Effector CD8-positive, alpha-beta T cell (primary cell): ENCODE measurements at regions not wholly inside any gene's neighbourhood (a gene's known extent, or its start where the extent isn't known, plus 50 kb on each side); places are given as distances from the start of the nearest gene placed in this dataset.

Source experiments
- DNase-seq: peaks from one replicate; lab custom pipeline; 2025; lab: John Stamatoyannopoulos, UW

- DNase-seq, result no peak
These were observed 88.2 kb upstream of the ZNF618 start for GRCh38 chr9:113787871-113788270.

GRCh38 chr9:113788616-113789330, 87.3 kb upstream of the ZNF618 start:
- no peak for DNase-seq

GRCh38 chr9:113790093-113790492, 86.0 kb upstream of the ZNF618 start:
- DNase-seq, result no peak

DNA sequence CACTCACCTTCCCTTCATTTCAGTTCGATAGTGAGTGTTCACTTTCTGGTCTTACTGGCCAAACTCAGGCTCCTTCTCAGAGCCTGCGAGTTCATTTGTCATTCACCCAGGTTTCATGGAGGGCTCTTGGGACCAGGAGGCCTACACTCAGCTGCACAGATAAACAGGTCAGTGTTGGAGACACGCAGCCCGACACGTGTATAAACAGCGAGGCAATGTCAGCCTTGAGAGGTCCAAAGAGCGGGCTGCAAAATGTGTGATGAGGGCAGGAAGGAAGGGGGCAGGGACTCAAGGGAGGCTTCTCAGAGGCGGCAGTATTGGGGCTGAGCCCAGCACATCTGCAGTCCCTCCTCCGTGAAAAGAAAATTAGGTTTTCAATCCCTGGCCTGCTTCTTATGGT, 82.6 kb upstream of the ZNF618 start:
- DNase-seq, result no peak

DNA sequence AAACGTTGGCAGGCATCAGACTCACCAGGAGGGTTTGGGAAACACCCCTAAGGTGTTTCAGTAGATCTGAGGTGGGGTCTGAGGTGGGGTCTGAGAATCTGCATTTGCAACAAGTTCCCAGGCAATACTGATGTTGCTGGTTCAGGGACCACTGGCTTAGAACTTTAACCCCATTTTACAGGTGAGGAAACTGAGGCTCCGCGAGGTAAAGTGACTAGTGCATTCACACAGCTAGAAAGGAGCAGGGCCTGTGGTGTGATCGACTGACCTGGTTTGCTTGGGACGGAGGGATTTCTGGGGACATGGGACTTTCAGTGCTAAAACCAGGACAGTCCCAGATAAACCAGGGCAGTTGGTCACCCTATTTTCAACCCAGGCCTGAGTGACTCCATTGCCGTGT, 81.4 kb upstream of the ZNF618 start:
- no peak for DNase-seq

DNA sequence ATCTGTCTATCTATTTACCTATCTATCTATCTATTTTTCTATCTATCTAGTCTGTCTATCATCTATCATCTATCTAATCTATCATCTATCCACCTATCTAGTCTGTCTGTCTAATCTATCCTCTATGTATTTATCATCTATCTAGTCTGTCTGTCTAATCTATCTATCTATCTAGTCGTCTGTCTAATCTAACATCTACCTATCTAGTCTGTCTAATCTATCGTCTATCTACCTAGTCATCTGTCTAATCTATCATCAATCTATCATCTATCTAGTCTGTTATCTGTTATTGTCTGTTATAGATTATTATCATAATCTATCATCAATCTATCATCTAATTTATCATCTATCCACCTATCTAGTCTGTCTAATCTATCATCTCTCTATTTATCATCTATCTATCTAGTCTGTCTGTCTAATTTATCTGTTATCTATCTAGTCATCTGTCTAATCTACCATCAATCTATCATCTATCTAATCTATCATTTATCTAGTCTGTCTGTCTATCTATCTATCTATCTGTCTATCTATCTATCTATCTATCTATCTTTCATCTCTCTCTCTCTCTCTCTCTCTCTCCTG, 80.2 kb upstream of the ZNF618 start:
- DNase-seq, result no peak

DNA sequence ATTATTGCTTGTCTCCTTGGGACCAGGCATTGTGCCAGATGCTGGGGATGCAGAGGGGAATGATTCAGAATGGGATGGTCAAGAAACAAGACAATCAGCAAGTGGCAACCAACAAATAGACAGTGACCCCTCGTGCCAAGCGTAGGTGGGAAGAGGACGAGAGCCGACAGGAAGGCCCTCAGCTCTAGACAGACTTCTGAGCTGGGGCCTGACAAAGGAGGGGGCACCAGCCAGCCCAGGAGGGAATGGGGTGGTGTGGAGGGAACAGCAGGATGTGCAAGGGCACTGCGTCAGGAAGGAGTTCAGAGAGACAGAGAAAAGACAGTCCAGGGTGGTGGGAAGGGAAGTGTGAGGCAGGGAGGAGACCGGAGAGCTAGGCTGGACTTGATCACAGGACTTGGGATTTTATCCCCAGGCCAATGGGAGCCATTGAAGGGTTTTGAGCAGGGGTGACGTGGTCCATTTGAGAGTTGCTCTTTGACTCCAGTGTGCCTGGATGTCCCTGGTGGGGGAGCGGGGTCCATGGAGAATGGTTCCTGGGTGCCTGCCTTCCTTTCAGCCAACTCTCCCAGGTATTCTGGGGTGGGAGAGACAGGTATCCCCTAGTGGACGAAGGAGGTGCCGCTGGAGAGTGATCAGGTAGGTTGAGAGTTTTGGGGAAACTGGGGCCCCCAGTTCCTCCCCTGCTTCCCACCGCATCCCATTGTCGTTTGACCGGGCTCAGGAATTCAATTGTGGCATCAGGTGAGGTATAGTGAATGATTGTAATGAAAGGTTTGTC, 79.3 kb upstream of the ZNF618 start:
- no peak for DNase-seq

- DNase-seq, result no peak
These were observed 77.8 kb upstream of the ZNF618 start for GRCh38 chr9:113798062-113799030.

- DNase-seq, result no peak
These were observed 75.8 kb upstream of the ZNF618 start for GRCh38 chr9:113800276-113800675.

- no peak for DNase-seq
These were observed 72.1 kb upstream of the ZNF618 start for GRCh38 chr9:113803811-113804589.

- DNase-seq, result no peak
These were observed 70.5 kb upstream of the ZNF618 start for GRCh38 chr9:113805486-113806132.

DNA sequence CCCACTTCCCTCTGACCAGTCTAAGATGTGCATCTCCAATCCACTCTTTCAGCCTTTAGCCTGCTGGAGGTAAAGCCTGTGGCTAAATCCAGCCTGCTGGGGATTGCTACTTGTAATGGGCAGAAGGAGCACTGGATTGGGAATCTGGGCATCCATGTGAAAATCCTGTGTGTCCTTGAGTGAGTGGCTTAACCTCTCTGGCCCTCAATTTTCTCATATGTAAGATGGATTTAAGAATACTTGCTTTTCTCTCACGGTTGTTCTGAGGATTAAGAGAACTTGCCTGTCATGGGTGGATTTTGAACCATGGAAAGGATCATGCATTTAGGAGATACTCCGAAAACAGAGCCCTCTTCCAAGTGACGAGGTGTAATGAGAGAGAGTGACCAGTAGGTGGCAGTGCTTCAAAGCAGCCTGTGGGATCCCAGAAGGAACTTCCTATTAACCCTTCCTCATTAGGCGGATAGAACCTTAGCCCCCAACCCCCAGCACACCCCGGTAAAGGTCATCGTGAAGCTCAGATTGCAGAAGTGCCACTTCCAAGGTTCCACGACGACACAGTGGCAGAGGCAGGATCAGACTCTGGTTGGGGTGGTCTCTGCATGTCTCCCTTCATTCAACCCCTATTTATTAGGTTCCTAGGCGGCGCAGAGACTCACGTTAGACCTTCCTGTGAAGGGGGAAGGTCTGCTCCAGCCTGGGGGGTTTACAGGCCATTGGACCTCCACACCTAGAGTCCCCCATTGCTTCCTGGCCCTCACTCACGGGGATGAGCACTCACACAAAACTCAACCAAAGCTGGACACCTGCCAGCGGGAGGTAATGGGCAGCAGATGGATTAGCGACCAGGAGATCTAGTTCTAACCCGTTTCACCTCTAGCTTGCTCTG, 68.7 kb upstream of the ZNF618 start:
- no peak for DNase-seq

DNA sequence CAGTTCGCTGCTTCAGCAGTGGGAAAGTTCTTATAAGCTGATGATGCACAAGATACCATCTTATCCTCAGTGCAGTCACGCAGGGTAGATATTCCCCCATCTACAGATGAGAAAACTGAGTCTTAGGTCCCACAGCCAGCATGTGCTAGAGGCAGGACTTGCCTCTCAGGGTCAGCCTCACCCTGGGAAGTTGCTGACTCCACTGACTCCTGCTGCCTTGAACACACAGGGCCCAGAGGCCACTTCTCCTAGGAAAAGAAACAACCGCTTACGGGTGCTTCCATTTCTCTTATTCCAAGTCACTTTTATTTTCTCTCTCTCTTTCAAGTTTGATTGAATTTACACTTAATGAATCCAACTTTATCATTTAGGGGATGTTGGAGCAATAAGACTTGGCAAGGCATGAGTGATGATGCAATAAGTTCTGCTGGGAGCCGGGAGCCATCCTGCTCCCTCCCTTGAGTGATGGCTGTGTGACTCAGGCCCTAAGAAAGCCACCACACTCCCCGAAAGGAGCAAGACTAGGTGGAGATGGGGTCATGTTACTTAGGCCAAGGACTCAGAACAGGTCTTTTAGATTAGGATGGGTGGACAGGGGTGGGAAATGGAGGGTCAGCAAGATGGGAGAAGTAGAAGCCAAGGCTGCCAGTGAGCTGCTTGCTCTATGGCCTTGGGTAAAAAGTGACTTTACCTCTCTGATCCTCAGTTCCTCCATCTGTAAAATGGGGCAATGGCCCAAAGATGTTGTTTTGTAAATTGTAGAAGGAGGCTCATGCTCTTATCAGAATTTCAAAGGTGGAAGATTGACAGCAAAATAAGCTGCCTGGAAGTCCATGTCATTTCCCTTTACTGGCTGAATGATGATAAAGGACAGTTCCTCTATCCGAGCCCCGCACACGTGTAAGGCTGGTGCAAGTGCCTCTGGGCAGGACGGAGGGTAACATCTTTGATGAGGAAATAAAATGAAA, 67.4 kb upstream of the ZNF618 start:
- no peak for DNase-seq

GRCh38 chr9:113817171-113817570, 58.9 kb upstream of the ZNF618 start:
- no peak for DNase-seq

- no peak for DNase-seq
These were observed 57.7 kb upstream of the ZNF618 start for GRCh38 chr9:113818391-113818790.

DNA sequence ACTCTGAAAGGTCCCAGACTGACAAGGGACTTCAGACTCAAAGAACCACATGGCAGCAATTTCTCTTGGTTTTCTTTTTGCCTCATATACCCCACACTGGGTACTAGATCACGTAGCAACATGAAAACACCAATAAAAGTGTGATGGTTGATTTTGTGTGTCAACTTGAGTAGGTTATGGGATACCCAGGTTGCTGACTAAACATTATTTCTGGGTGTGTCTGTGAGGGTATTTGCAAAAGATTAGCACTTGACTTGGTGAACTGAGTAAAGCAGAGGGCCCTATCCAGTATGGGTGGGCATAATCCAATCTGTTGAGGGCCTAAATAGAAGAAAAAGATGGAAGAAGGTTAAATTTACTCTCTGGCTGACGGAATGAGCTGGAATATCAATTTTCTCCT, 53.8 kb upstream of the ZNF618 start:
- DNase-seq, result no peak

DNA sequence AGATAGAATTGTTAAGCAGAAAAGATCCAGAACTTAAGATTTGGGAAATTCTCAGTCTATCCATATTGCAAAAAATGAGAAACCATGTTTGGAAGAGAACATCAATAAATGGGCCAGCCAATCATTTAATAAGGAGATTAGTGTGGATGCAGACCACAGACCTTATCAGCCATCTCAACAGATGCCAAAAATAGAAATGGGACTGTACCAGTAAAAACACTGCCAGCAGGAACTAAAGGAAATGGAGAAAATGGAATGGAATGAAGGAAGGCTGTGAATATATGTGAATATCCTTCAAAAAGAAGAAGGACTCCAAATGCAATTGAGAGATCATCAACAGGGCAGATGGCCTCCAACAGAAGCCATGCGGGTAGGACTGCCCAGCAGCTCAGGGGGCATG, 52.7 kb upstream of the ZNF618 start:
- no peak for DNase-seq
